Heart right ventricle (tissue), 16 donors: ENCODE measurements at regions not wholly inside any gene's neighbourhood (a gene's known extent, or its start where the extent isn't known, plus 50 kb on each side); places are given as distances from the start of the nearest gene placed in this dataset.

Experiments used
- ATAC-seq, 8 donors: fragments of 200-7000 bp; cut with Tn5 transposase; one replicate each; pipeline ENCODE4 v1.9.1; 2020; ENCODE audit warnings: mild to moderate bottlenecking in 8 of 8, moderate library complexity in 8 of 8, moderate number of reproducible peaks in 1 of 8
- DNase-seq, 2 donors: peaks; one replicate each; pipeline ENCODE4 v3.0.0-alpha.2; 2020
- H3K27ac ChIP-seq, 10 donors: fragments of 200-600 bp; sonication (generic) in 2 of 10; one replicate each; pipeline versions ENCODE4 v1.5.0 to v1.8.0; 2020 to 2022; ENCODE audit warnings: mild to moderate bottlenecking in 3 of 10
- H3K27me3 ChIP-seq, 7 donors: fragments of 200-600 bp; one replicate each; pipeline ENCODE4 v1.8.0; 2021 to 2022; ENCODE audit warnings: mild to moderate bottlenecking in 2 of 7
- H3K36me3 ChIP-seq, 9 donors: fragments of 200-600 bp; sonication (generic) in 1 of 9; one replicate each; pipeline versions ENCODE4 v1.5.0 to v1.8.0; 2020 to 2022; ENCODE audit warnings: mild to moderate bottlenecking in 2 of 9
- H3K4me1 ChIP-seq, 9 donors: fragments of 200-600 bp; sonication (generic) in 1 of 9; one replicate each; pipeline versions ENCODE4 v1.5.0 to v1.8.0; 2020 to 2022; ENCODE audit warnings: mild to moderate bottlenecking in 4 of 9
- H3K4me3 ChIP-seq, 10 donors: fragments of 200-600 bp; sonication (generic) in 2 of 10; one replicate each; pipeline versions ENCODE4 v1.5.0 to v1.8.0; 2020 to 2022; ENCODE audit warnings: mild to moderate bottlenecking in 7 of 10, moderate library complexity in 2 of 10
- H3K9me3 ChIP-seq, 11 donors: fragments of 200-600 bp in 10 of 11; sonication (generic) in 2 of 11; one replicate each; pipeline versions ENCODE4 v1.5.0 to v1.8.0; 2013 to 2022; ENCODE audit warnings: mild to moderate bottlenecking in 2 of 11, control low read depth in 1 of 11, moderate library complexity in 1 of 11
- WGBS, 2 donors: extraction: QIAGEN DNeasy Blood & Tissue Kit; methylation state at CpG; one replicate each; pipeline ENCODE4 v1.1.7; 2013; ENCODE audit warnings: inconsistent platforms in 1 of 2; 5-methylcytosine and 5-hydroxymethylcytosine counted together
- intact Hi-C, 10 donors: fragments of 100-400 bp; cut with DNase I; formaldehyde crosslinking; loops; one replicate each; pipeline versions ENCODE4 v1.11.1 to v1.14.2; 2022
- TF ChIP-seq, protein P1 (sequence below), 9 donors: fragments of 200-600 bp; sonication (generic) in 2 of 9; IDR thresholded peaks; one replicate each; pipeline versions ENCODE4 v1.5.0 to v1.8.0; 2021 to 2022; ENCODE audit warnings: antibody characterized with exemption in 9 of 9, mild to moderate bottlenecking in 5 of 9, moderate library complexity in 1 of 9
- donor health status: Arrhythmogenic right ventricular cardiomyopathy.
- donor health status: ischemic (EF 13 %, LVEDD 7.1; RV severe dilation, severe dysfunction).
- donor health status: healthy with polysubstance abuse.
- donor health status: DM: no; HTN: yes; CAD: no.
- donor health status: DM: no; HTN: no; CAD: no.
- donor health status: ischemic (EF 25% LVEDD 6.9; RV normal size, moderate dysfunction).
- donor health status: ischemic (EF 25% LVEDD 5.7; RV mildly dilated, moderate dysfunction).
- donor health status: healthy.
- donor health status: DM: yes; HTN: yes; CAD: no.
- donor health status: Ischemic cardiomyopathy.
- donor health status: ischemic (EF 35%, LVEDD 5.7; RV mildly dilated, moderate dysfunction).
- donor health status: nonischemic (EF 11% LVEDD 7.7; RV severe dilation, severe dysfunction).
- donor health status: DM: yes; HTN: yes; CAD: no.
- donor health status: PGD.
- donor health status: ischemic (EF 29% LVEDD 5.4; RV normal size, mild dysfunction).
- donor health status: nonischemic (EF 23%, LVEDD 6.1; RV moderate dilation, normal function).

DNA sequence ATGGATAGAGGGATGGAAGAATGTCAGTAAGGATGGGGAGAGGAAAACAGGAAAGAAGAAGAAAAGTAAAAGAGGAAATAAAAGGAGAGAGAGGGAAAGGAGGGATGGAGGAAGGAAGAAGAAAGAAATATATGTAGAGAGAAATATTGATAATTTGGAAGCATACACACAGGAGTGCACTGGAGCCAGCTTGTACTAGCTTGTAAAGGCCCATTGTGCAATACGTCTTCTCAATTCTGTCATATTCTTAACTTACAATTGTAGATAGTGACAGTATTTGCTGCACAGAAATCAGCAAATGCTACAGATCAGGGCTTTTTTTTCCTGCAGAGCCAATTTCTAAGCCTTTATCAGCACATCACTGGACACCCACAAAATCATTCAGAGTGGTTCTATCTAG, 458.8 kb upstream of the WWC1 start:
- Histone ChIP-seq H3K4me3 (no peak overlapping the region), H3K27me3 (no peaks in the 10 kb centered on the region), H3K27ac (no peak overlapping the region), H3K9me3 (no peaks in the 10 kb centered on the region), H3K4me1 (no peaks in the 10 kb centered on the region), H3K36me3 (no peaks in the 10 kb centered on the region)
- TF ChIP-seq, protein P1, sequence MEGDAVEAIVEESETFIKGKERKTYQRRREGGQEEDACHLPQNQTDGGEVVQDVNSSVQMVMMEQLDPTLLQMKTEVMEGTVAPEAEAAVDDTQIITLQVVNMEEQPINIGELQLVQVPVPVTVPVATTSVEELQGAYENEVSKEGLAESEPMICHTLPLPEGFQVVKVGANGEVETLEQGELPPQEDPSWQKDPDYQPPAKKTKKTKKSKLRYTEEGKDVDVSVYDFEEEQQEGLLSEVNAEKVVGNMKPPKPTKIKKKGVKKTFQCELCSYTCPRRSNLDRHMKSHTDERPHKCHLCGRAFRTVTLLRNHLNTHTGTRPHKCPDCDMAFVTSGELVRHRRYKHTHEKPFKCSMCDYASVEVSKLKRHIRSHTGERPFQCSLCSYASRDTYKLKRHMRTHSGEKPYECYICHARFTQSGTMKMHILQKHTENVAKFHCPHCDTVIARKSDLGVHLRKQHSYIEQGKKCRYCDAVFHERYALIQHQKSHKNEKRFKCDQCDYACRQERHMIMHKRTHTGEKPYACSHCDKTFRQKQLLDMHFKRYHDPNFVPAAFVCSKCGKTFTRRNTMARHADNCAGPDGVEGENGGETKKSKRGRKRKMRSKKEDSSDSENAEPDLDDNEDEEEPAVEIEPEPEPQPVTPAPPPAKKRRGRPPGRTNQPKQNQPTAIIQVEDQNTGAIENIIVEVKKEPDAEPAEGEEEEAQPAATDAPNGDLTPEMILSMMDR (IDR thresholded peaks at IDR 0.05): no peak
- 0 to 2% methylated on average over 1 of the region's 1 CpG for WGBS, 2 donors
- intact Hi-C loops: no loop called here
- no peak for ATAC-seq
- DNase-seq: no peak

DNA sequence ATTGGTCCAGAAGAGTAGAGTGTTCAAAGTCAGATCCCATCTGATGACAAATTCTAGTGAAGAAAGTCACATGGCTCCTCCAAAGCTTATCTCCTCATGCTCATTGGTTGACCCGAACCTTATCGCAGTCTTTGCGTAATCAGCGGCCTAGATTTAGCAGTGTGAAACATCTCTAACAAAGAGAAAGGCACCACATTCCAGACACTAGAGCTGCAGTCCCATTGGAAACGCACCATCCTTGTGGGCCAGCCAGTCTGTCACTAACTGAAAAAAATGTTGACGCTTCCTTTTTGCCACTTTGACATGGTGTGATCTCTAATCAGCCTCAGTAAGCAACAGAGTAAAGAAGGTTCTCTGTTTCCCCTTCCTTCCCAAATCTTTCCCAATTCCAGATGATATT, 458.0 kb upstream of the WWC1 start:
- H3K27ac ChIP-seq: no peak overlapping the region
- no peak overlapping the region for H3K4me3 ChIP-seq
- H3K27me3 ChIP-seq: no peaks in the 10 kb centered on the region
- H3K36me3 ChIP-seq: no peaks in the 10 kb centered on the region
- 63 to 76% methylated on average over 6 of the region's 6 CpGs for WGBS, 2 donors
- TF ChIP-seq, protein P1 (IDR thresholded peaks at IDR 0.05): no peak
- no peaks in the 10 kb centered on the region for H3K4me1 ChIP-seq
- DNase-seq: no peak
- ATAC-seq: no peak
- H3K9me3 ChIP-seq: peaks cover 0 to 6% (median 0%) of the 10 kb centered on the region in 11 donors
- intact Hi-C loops: no loop called here

DNA sequence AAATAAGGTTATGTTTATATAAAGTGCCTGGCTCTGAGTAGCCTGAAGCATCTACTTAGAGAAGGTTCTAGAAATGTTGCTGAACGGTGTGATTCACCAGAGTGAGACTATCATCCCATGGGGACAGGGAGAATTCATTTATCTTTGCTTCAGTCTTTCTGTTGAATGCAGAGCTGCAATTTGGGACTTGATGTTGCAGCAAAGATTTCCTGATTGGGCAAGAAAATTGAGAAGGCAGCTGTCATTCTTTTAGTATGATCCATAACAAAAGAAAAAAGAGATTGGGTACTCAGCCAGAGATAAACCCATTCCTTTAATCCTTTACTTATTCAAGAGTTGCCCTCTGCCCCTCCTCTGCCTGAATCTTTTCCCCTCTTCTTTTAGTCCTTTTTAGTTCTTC, 456.3 kb upstream of the WWC1 start:
- H3K4me3 ChIP-seq: no peak overlapping the region
- no peaks in the 10 kb centered on the region for H3K36me3 ChIP-seq
- intact Hi-C loops: no loop called here
- no peaks in the 10 kb centered on the region for H3K27me3 ChIP-seq
- no peaks in the 10 kb centered on the region for H3K4me1 ChIP-seq
- 65 to 81% methylated on average over 1 of the region's 1 CpG for WGBS, 2 donors
- TF ChIP-seq, protein P1 (IDR thresholded peaks at IDR 0.05): no peak
- DNase-seq (no peak), ATAC-seq (no peak)
- peaks cover 0 to 7% (median 0%) of the 10 kb centered on the region in 11 donors for H3K9me3 ChIP-seq
- no peak overlapping the region for H3K27ac ChIP-seq

DNA sequence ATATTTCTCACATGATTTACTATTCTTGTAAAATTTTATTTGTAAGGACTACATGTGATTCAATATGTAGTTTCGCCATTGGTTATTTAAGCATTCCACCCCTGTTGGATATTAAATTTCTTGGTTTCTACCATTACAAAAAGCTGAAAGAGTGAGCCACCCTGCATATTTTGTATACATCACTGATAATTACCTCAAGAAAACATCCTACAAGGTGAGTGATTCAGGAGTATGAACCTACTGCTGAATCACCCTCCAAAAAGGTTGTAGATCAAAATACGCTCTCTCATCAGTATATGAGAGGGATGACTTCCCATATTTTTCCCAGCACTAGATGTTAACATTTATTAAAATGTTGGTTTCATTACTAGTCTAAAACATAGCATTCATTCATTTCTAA, 454.3 kb upstream of the WWC1 start:
- no peak for ATAC-seq
- DNase-seq: no peak
- Histone ChIP-seq H3K9me3 (peaks cover 0 to 7% (median 0%) of the 10 kb centered on the region in 11 donors), H3K27me3 (no peaks in the 10 kb centered on the region), H3K27ac (no peak overlapping the region), H3K4me1 (no peaks in the 10 kb centered on the region), H3K36me3 (no peaks in the 10 kb centered on the region), H3K4me3 (no peak overlapping the region)
- intact Hi-C loops: no loop called here
- TF ChIP-seq, protein P1 (IDR thresholded peaks at IDR 0.05): no peak
- 94 to 98% methylated on average over 2 of the region's 2 CpGs for WGBS, 2 donors

DNA sequence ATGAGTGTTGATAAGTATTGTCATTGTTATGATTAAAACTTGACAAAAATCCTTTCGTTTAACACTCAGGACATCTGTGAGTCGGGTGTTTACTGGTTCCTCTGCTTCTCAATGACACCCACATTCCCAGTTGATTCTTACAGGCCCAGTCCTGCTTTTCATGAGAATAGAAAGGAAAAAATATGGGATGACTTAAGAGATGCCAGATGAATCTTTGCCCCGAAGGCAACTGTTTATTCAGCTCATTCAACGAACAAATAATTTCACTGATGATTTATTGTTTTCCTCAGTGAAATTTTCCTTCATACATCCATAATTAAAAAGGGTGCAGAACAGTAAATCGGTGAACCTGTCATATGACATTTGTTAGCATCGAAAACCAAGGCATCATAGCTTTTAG, 452.4 kb upstream of the WWC1 start:
- DNase-seq: no peak

More for the DNA sequence above, 452.4 kb upstream of the WWC1 start:
- intact Hi-C loops: no loop called here
- 78 to 80% methylated on average over 6 of the region's 6 CpGs for WGBS, 2 donors
- no peak overlapping the region for H3K4me3 ChIP-seq
- TF ChIP-seq, protein P1 (IDR thresholded peaks at IDR 0.05): no peak
- H3K9me3 ChIP-seq: peaks cover 0 to 7% (median 0%) of the 10 kb centered on the region in 11 donors
- H3K27me3 ChIP-seq: no peaks in the 10 kb centered on the region
- no peak for ATAC-seq
- no peaks in the 10 kb centered on the region for H3K4me1 ChIP-seq
- no peaks in the 10 kb centered on the region for H3K36me3 ChIP-seq
- H3K27ac ChIP-seq: no peak overlapping the region
